ENCODE measurements at regions not wholly inside any gene's neighbourhood (a gene's known extent, or its start where the extent isn't known, plus 50 kb on each side); places are given as distances from the start of the nearest gene placed in this dataset.

DNA sequence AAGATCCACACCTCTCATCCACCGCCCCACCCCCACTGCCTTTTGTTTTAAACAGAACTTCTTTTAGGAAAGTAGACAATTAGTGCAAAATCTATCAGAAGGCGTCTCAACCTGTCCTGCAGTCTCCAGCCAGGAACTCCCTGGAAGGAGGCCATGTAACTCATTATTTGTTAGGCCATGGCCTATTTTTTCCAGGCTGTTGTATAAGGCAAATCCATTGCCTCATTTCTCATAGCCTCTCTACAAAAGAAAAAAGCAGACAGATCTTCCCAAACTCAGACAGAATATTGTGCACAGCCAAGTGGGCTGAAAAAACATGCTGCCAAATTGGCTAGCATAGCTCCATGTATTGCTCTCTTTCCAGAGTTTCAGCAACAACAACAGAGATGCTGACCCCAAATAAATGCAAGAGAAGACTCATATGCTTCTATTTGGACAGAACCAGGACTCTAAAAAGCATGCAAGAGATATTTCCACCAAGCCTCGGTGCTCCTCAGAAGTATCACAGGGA lies 770.7 kb upstream of the CXADR start:
- no peak for DNase-seq (ENCODE audit: low read depth in 3 of 3)

DNA sequence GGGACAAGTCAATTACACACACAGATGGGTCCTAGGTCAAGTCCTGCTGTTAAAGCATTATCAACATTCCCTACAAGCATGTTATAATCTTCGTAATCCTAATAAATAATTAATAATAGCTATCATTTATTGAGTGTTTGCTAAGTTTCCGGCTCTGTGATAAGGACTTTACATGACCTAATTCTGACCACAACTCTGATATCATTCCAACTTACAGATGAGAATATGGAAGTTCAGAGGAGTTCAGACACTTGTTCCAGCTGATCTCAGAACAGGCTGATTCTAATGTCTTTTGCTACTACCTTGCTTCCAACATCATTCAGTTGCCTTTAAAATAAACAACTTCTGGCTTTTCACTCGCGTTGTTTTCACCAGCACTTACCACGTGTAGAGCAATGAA lies 770.1 kb upstream of the CXADR start:
- no peak for DNase-seq (ENCODE audit: low read depth in 3 of 3)

DNA sequence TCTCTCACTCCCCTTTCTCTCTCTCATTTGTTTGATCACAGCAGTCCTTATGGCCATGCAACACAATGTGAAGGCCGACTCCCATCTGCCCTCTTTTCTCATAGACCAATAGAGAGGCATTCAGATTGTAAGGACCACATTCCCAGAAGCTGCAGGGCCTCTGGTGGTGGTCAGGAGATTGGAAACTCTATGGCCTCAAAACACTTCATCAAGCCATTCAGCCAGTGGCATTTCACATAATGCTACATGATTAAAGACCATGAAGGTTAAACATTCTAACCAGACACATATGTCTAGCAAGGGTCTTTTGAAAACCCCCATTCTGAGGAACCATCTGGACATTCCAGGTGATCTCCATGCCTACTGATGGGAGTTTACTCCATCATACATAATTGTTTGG lies 769.5 kb upstream of the CXADR start:
- DNase-seq (ENCODE audit: low read depth in 3 of 3), result no peak

DNA sequence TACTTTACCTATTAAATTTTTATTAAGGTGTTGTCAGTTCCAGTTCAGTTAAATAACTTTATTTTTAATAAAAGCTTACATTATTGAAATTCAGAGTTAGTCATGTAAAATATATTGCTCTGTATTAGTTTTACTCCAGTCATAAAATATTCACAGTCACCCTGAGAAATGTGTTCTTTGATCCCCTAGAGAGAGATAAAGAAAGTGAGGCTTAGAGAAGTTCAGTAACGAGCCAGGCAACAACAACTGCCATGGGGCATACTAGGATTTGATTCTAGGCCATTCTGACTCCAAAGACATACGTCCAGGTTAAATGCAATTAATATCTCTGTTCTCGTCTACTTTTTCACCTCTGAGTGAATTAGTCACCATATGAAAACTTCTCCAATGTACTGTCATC lies 761.9 kb upstream of the CXADR start:
- no peak for DNase-seq (ENCODE audit: low read depth in 3 of 3)

DNA sequence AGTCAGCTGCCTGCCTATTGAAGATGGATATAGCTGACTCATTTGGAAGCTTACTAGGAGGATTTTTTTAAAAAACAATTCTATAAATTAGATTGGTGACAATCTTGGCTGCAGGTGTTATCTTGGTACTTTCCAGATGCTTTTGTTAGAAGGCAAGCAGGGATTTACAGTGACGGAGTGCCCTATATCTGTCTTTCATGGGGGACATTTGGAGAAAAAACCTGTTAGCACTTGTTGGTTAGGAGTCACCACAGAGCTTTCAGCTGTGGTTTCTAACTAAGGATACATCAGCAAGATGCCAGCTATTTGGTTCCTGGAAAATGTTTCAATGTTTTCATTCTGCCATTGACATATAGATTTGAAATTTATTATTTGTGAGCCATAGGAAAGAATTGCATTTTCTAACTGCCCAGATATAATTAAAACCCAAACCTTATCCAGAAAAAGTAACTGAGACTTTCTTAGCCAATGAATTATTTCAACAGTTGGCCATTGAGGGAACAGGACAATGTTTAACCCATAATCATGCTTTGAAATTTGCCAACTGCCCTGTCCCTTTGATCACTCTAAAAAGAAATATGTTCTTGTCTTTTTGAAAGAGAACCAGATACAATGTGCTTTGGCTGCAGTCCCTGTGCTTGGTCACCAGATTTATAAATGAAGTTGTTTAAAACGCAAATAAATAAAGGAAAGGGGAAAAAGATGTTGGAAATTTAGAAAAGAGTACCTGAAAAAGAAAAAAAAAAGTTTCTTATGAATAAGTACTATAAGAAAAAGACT lies 761.0 kb upstream of the CXADR start:
- DNase-seq (ENCODE audit: low read depth in 3 of 3), result no peak

DNA sequence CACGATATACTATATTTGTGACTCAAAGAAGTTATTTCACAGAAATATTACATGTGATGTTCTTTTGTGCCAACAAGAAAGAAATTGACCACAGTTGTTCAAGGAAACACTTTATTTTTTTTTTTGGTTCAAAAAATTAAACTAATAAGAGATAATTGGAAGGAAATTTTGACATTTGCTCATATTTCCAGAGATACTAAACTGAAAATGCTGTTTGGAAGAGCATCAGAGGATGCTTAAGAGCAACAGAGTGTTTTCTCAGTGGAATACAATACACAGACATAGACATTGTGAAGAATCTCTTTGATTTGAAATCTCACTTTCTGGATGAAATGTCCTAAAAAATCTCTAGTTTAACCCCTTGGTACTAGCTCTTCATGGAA lies 760.4 kb upstream of the CXADR start:
- no peak for DNase-seq (ENCODE audit: low read depth in 3 of 3)

DNA sequence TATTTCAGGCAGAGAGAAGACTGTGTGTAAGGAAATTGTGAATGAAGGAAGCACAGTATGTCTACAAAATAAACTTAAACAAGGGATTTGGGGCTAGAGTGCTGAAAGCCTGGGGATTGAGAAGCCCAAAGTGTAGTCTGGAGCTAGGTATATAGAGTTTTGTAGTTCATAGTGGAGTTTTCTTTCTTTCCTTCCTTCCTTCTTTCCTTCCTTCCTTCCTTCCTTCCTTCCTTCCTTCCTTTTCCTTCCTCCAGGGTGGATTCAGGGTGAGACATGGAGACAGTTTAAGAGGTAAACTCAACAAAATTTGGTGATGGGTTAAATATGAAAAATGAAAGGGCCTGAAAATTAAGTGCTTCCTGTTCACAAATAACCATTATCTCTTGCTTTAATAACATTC lies 757.8 kb upstream of the CXADR start:
- no peak for DNase-seq (ENCODE audit: low read depth in 3 of 3)

DNA sequence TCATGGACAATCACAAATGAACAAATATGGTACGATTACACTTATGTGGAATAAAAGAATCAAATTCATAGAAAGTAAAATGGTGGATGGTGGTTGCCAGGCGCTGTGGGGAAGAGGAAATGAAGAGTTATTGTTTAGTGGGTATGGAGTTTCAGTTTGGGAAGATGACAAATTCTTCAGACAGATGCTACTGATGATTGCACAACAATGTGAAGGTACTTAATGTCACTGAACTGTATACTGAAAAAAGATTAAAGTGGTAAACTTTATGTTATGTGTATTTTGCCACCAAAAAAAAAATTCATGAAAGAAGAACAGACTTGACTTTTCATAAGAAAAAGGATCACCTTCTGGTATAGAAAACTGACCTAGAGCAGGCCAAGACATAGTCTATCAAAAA lies 745.6 kb upstream of the CXADR start:
- no peak for DNase-seq (ENCODE audit: low read depth in 3 of 3)

DNA sequence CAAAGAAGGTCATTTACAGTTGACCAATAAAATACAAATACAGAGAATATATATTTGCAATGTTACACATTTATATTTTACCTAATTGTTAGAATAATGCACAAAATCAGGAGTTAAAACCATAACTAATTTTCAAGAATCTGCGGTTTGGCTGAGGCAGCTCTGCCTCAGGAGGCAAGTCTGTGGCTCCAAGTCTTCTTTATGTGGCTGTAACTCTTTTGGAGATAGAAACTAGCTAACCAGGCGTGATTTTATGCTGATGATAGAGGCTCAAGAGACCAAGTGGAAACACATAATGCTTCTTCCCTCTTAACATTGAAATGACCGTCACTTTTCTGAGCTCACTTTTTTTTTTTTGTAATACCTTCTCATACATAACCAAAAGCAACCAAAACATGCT lies 744.7 kb upstream of the CXADR start:
- DNase-seq (ENCODE audit: low read depth in 3 of 3), result no peak

DNA sequence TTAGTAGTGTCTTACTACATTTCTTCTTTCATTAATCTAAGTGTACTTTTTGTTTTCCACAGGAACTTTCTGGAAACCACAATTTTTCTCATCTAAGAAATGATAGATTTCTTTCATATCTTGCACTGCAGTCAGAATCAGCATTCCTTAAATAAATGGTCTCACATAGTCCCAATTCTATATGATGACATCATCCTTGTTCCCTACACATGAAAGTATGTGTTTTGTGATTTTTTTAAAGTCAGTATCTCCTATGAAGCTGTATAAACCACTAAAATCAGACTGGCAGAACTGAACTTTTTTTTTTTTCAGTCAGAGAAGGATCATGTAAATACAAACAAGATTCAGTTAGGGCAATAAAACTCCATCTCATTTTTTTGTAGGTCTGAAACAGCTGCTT lies 742.6 kb upstream of the CXADR start:
- no peak for DNase-seq (ENCODE audit: low read depth in 3 of 3)

DNA sequence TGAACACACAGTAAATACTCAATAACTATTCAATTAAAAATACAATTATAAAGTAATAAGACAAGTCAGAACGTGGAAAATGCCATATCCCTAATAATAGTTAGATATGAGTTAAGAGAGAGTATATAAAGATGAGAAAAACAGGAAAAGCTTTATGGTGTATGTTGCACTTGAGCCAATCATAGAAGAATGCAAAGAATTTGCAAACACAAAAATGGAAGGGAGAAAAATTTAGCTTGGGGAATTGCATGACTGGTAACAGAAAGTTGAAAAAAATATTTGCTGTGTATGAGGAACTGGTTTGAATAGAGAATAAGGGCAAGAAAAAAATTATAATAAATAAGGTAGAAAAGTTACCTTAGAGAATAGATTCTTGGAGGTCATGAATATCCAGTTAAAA lies 739.6 kb upstream of the CXADR start:
- DNase-seq (ENCODE audit: low read depth in 3 of 3), result no peak

DNA sequence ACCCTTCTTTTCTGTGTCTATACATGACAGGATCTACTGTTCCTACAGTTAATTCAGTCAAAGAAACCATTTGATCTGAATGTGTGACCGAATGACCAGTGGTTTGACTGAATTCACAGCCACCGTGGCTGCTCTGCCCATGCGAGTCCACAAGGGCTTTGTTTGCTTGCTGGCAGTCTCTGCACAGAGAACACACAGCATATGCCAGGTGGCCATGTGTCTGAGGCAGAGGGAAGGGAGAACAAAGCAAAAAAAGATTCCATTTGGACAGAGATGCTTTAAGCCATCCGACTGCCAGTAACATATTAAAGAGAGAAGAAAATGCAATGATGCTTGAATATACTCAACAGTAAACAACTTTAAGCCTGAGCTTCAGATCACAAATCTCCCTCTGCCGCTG lies 737.8 kb upstream of the CXADR start:
- DNase-seq (ENCODE audit: low read depth in 3 of 3), result no peak

DNA sequence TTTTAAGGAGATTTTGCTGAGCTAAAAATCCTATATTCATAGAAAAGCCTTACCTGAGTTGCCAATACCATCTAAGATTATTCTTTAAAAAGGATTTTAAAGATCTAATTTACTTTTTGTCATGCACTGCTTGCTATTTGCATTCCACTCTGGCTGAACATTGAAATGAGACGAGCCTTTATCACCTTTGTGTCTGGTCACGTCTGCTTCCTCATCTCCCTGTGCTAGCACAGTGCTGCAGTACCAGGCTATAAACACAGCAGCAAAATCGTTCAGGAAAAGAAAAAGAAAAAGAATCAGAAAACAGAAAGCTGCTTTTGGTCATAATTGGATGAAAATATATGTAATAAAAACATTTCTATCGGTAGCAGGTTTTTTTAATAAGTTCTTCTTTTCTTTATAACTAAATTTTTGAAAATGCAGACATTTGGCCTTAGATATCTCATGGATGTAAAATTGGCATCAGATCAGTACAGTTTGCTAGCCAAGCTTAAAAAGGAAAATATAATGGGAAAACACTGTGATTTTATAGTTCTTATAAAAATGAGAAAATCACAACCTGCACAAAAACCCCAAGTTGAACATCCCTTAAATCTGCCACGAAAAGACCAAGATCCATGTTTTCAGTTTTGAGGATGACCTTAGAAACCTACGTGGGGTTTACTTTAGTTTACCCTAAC lies 735.7 kb upstream of the CXADR start:
- no peak for DNase-seq (ENCODE audit: low read depth in 3 of 3)

DNA sequence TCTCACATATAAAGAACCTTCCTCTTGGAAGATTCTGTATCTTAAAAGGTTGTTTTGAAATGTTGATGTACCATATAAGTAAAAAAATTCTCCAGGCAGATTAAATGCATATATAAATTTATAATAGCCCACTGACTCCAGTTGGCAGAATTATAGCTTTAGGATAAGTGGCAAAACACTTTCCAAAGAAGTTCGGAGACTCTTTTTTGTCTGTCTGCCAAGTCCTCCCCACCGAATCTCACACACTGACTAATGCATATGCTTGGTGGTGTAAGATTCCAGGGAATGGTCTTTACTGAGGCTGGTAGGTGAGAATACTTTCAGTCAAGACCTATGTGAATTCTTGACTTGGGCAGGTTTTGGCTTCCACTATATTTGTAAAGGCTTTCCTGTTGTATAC lies 724.3 kb upstream of the CXADR start:
- DNase-seq (ENCODE audit: low read depth in 3 of 3), result no peak

DNA sequence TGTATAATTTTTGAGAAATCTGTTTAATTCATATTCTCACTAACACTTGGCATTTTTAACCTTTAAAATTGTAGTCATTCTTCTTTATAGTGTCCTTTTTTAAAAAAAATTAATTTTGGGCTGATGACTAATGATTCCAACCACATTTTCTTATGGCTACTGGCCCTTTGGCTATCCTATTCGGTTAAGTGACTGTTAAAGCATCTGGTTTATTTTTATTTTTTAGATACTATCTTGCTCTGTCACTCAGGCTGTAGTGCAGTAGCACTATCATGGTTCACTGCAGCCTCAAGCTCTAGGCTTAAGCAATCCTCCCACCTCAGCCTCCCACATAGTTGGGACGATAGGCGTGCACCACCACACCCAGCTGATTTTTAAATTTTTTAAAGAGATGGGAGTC lies 723.2 kb upstream of the CXADR start:
- no peak for DNase-seq (ENCODE audit: low read depth in 3 of 3)

DNA sequence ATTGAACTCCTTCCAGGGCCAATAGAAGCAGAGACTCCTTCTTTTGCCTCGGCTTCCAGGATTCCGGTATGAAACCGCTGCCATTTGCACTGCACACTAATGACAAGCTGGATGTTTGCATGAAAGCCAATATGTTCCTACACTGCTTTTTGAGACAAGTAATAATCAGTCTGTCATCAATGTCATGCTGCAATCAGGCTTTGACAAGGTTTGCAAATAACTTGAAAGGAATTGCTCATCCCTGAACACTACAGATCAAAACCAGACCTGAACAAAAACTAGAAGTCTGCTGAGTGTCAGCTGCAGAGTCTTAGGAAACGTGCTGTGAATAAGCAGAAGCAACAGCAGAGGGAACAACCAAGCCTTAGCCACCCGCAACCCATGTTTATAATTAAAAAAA lies 720.7 kb upstream of the CXADR start:
- DNase-seq (ENCODE audit: low read depth in 3 of 3), result no peak

DNA sequence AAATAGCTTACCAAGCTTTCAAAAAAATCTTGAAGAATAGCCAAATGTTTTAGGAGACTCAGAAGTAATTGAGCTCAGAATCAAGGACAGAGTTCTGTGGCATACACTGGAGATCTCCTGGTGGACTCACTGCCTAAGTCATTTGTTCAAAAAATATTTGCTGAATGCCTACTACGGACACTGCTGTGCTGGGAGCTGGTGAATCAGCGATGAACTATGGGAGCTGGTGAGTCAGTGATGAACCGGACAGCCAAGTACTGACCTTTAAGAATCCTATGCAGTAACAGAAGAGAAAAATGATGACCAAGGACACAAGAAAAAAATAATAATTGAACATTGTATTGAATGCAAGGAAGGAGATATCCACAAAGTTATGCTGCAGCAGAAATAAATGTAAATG lies 717.9 kb upstream of the CXADR start:
- no peak for DNase-seq (ENCODE audit: low read depth in 3 of 3)

DNA sequence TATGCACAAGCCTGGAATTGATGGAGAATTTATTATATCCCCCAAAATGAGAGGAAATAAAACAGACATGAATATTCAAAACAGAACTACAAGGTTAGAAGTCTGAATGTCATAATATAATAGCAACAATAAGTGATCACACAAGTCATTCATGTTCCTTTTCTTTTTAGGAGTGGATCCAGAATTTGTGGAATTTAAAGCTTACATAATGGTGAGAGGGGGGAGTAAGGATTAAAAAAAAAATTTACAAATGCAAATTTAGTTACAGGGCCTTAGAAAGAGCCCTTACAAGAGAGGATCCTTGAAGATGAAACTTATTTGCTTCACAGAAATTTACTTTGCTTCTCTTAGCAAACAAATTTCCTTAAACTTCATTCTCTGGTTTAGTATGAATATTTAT lies 716.1 kb upstream of the CXADR start:
- no peak for DNase-seq (ENCODE audit: low read depth in 3 of 3)

DNA sequence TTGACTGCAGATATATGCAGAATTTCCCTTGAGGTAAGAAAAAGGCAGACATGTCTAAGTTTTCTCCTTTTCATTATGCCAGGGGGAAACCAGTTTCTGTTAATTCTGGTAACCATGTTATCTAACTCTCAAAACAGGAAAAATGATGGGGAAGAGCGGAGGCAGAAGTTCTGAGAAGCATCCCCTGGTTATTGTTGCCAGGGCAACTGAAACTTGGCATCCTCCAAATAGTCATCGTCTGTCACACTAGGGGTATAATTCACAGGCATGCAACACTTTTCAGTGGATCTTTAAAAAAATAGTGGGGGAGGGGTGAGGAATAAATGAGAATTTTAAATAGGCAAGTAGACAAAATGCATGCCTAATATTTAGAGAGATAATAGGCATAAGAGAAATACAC lies 715.3 kb upstream of the CXADR start:
- DNase-seq (ENCODE audit: low read depth in 3 of 3), result no peak

DNA sequence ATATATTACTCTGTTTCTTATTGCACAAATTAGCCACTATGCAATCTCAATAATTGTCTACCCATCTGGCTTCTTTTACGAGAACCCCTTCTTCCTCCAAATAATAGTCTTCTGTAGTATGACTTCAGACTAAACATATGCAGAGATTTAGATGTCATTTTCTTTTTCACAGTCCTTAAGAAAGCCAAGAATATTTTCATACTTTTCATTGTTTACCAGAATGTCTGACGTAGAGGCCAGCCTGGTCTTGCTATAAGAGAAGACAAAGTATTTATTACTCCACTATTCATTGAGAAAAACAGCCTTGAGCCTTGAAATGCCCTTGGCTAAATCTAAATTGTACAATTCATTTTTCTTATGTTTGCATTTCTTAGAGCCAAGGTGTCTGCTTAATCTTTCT lies 714.9 kb upstream of the CXADR start:
- DNase-seq (ENCODE audit: low read depth in 3 of 3), result no peak

DNA sequence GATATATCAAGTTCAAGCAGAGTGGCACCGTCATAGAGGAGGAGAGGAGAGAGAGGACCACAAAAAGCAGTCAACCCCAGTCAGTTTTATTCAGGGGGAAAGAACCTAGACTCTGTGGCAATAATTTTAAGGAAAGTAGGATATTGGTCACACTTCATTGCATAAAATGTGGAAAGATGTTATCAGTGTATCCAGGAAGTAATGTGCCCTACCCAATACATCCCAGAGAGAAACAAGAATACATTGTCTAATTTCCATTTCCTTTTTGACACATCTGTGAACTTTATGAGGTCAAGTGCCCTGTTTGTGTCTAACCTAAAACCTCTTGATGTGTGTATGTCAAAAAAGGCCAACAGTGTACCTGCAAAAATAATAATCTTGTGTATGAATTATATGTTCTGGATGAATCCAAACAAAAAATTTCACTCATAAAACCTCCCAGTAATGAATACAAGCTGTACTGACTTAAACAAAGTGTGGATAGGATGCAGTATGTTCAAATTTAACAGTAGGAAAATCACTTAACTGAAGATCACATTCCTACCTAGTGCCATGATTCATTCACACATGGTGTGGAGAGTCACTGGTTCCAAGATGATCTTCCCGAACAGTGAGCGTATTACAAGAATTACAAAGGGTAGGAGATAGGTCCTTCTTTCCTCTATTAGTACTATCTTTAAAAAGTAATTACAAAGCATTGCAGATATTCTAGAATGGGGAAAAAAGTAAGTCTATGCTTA lies 712.1 kb upstream of the CXADR start:
- DNase-seq (ENCODE audit: low read depth in 3 of 3), result no peak

DNA sequence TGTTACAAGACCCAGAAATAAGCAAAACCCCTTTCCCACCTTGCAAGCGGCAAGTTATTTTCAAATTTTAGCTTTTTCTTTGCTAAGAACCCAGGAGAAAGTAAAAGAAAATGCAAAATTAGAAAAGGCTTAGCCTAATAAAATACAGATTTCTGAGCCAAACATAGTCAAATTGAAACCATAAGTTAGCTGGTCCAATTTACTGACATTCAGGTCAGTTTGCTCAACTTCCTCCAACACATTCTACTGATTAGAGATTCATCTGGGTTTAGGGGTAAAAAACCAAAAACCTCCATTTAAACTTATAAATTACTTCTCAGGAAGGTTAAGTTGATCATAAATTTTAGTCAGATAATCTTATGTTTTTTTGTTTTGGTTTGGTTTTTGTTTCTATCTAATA lies 701.8 kb upstream of the CXADR start:
- no peak for DNase-seq (ENCODE audit: low read depth in 3 of 3)

DNA sequence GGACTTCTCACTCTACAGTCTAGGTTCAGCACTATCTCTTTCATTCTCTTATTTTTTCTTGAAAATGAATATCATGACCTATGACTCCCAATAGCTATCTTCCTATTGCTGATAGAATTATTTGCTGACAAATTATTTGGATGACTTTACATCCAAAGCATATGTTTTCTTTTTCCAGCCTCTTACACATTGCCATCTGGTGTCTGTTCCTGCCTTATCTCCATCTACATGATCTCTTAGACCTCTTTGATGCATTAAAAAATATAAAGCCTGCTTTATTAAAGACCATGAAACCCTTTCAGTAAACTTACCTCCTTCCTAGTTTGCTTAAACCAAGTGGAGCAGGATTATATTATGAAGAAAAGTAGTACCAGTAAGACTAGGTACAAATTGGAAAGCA lies 700.9 kb upstream of the CXADR start:
- no peak for DNase-seq (ENCODE audit: low read depth in 3 of 3)
